ENCODE measurements at regions not wholly inside any gene's neighbourhood (a gene's known extent, or its start where the extent isn't known, plus 50 kb on each side); places are given as distances from the start of the nearest gene placed in this dataset.

GRCh38 chr2:205868053-205868452, 185.8 kb downstream of the NRP2 start:
- CTCF ChIA-PET, result interaction anchor here (0.6 kb wide), 1 partner anchor 10 kb away, joined by 8 read pairs; no protein-coding TSS in a partner anchor
- intact Hi-C loops (cut with micrococcal nuclease; ENCODE audit: unreplicated experiment), result no loop called here
- Histone ChIP-seq H3K27ac (ENCODE audit: low read length) (no peak overlapping the region), H3K27me3 (ENCODE audit: control insufficient read depth, insufficient read depth, low read length) (peaks cover 4% of the 10 kb centered on the region), H3K4me1 (ENCODE audit: control insufficient read depth, insufficient read depth, low read length) (no peaks in the 10 kb centered on the region), H3K9me3 (ENCODE audit: control insufficient read depth, insufficient read depth, low read depth, low read length) (no peaks in the 10 kb centered on the region), H3K36me3 (ENCODE audit: control insufficient read depth, insufficient read depth, low read length) (no peaks in the 10 kb centered on the region), H3K4me3 (ENCODE audit: low read depth in 2 of 2, low read length in 2 of 2) (no peak overlapping the region)
- DNase-seq (ENCODE audit: low read depth, low spot score), result no peak
- in situ Hi-C loops (cut with HindIII; ENCODE audit: low pct_unique_long_range_greater_than_20kb, low sequenced_read_pairs), result no loop called here
- POLR2A ChIA-PET, result no interaction called here
- TF ChIP-seq REST (IDR thresholded peaks at IDR 0.05; ENCODE audit: insufficient read depth in 1 of 2, low read depth in 2 of 2, low read length in 1 of 2) (no peak), POLR2AphosphoS5 (IDR thresholded peaks at IDR 0.05; ENCODE audit: low read depth, low read length) (no peak), CTCF (IDR thresholded peaks at IDR 0.05) (no peak), SIN3A (IDR thresholded peaks at IDR 0.05; ENCODE audit: borderline replicate concordance, insufficient read depth, low read depth, low read length) (no peak), TCF7L2 (IDR thresholded peaks at IDR 0.05; ENCODE audit: low read depth, low read length) (no peak)
- no TSS peak for BruUV-seq (replicated peaks)
- ATAC-seq, result no peak

GRCh38 chr2:205867371-205867770, 185.1 kb downstream of the NRP2 start:
- DNase-seq (ENCODE audit: low read depth, low spot score) (no peak), ATAC-seq (no peak)
- Histone ChIP-seq H3K27ac (ENCODE audit: low read length) (no peak overlapping the region), H3K9me3 (ENCODE audit: control insufficient read depth, insufficient read depth, low read depth, low read length) (no peaks in the 10 kb centered on the region), H3K4me3 (ENCODE audit: low read depth in 2 of 2, low read length in 2 of 2) (no peak overlapping the region), H3K36me3 (ENCODE audit: control insufficient read depth, insufficient read depth, low read length) (no peaks in the 10 kb centered on the region), H3K27me3 (ENCODE audit: control insufficient read depth, insufficient read depth, low read length) (peaks cover 4% of the 10 kb centered on the region), H3K4me1 (ENCODE audit: control insufficient read depth, insufficient read depth, low read length) (no peaks in the 10 kb centered on the region)
- POLR2A ChIA-PET, result interaction anchor here (0.6 kb wide), 1 partner anchor 16 kb away, joined by 4 read pairs; no protein-coding TSS in a partner anchor
- intact Hi-C loops (cut with micrococcal nuclease; ENCODE audit: unreplicated experiment) (no loop called here), in situ Hi-C loops (cut with HindIII; ENCODE audit: low pct_unique_long_range_greater_than_20kb, low sequenced_read_pairs) (no loop called here)
- BruUV-seq (replicated peaks), result no TSS peak
- no peak for TF ChIP-seq TCF7L2 (IDR thresholded peaks at IDR 0.05; ENCODE audit: low read depth, low read length)
- TF ChIP-seq CTCF (IDR thresholded peaks at IDR 0.05), result no peak
- TF ChIP-seq REST (IDR thresholded peaks at IDR 0.05; ENCODE audit: insufficient read depth in 1 of 2, low read depth in 2 of 2, low read length in 1 of 2), result no peak
- no peak for TF ChIP-seq SIN3A (IDR thresholded peaks at IDR 0.05; ENCODE audit: borderline replicate concordance, insufficient read depth, low read depth, low read length)
- CTCF ChIA-PET, result interaction anchor here (0.6 kb wide), 1 partner anchor 11 kb away, joined by 8 read pairs; no protein-coding TSS in a partner anchor

Data from Panc1 (cell line).